ENCODE measurements at regions not wholly inside any gene's neighbourhood (a gene's known extent, or its start where the extent isn't known, plus 50 kb on each side); places are given as distances from the start of the nearest gene placed in this dataset.
A peak's percentile ranks its signal among the peaks of the same experiment; 100 is the strongest.

DNA sequence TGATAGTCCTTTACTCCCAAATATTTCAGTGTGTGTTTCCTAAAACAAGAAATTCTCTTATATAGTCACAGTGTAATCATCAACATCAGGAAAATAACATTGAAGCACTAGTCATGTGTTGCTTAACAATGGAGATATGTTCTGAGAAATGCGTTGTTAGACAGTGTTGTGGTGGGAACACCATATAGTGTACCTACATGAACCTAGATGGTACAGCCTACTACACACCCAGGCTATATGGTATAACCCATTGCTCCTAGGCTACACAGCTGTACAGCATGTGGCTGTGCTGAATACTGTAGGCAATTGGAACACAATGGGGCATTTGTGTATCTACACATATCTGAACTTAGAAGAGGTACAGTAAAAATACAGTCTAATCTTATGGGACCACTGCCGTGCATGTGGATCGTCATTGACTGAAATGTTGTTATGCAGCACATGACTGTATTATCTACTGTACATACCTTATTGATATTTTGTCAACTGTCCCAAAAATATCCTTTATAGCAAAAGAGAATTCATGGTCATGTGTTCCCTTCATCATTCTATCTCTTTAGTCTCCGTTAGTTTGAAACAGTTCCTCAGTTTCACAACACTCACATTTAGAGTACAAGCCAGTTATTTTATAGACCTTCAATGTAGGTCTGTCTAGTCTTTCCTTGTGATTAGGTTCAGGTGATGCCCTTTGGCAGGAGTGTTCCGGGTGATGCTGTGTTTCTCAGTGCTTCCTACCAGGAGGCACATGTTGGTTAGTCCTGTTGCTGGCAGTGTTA lies 109.7 kb downstream of the SLC25A47 start:
- 0 out of 2 replicates have a peak overlapping the region, but pooled peaks have one; percentile 90 for H3K4me2 ChIP-seq (ENCODE audit: low read length)
- no peaks in the 10 kb centered on the region for H3K9me3 ChIP-seq (ENCODE audit: insufficient read depth, low read length)
- H3K4me1 ChIP-seq (ENCODE audit: low read length), result peaks cover 61% of the 10 kb centered on the region
- no peaks in the 10 kb centered on the region for H4K20me1 ChIP-seq (ENCODE audit: insufficient read depth, low read length)
- H2AFZ ChIP-seq (ENCODE audit: low read depth, low read length), result no peak overlapping the region
- H3K4me3 ChIP-seq (ENCODE audit: low read length), result no peak overlapping the region
- no peak overlapping the region for H3K27ac ChIP-seq (ENCODE audit: low read length)
- no peak for TF ChIP-seq EZH2phosphoT487 (IDR thresholded peaks at IDR 0.05; ENCODE audit: low read depth)
- TF ChIP-seq, protein P1, sequence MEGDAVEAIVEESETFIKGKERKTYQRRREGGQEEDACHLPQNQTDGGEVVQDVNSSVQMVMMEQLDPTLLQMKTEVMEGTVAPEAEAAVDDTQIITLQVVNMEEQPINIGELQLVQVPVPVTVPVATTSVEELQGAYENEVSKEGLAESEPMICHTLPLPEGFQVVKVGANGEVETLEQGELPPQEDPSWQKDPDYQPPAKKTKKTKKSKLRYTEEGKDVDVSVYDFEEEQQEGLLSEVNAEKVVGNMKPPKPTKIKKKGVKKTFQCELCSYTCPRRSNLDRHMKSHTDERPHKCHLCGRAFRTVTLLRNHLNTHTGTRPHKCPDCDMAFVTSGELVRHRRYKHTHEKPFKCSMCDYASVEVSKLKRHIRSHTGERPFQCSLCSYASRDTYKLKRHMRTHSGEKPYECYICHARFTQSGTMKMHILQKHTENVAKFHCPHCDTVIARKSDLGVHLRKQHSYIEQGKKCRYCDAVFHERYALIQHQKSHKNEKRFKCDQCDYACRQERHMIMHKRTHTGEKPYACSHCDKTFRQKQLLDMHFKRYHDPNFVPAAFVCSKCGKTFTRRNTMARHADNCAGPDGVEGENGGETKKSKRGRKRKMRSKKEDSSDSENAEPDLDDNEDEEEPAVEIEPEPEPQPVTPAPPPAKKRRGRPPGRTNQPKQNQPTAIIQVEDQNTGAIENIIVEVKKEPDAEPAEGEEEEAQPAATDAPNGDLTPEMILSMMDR (IDR thresholded peaks at IDR 0.05; ENCODE audit: low read depth, low read length), result no peak
- H3K79me2 ChIP-seq (ENCODE audit: low read length), result no peaks in the 10 kb centered on the region
- no peak overlapping the region for H3K9ac ChIP-seq (ENCODE audit: low read length)
- H3K36me3 ChIP-seq (replicated peaks; ENCODE audit: low read depth, low read length), result no peaks in the 10 kb centered on the region
- no peaks in the 10 kb centered on the region for H3K27me3 ChIP-seq (ENCODE audit: low read depth, low read length)

DNA sequence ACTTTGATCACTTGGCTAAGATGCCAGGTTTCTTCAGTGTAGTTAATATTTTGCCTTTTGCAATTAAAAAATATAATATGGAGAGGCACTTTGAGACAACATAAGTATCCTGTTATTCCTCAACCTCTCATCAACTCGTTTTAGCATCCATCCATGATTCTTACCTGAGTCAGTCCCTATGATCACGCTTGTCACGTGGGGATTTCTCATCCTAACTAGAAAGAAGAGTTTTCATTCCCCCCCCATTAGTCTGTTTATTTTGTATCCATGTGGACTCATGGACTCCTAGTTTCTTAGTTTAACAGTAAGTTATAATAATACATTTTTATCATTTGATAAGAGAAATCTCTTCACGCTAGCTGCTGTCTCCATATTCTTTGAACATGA lies 110.3 kb downstream of the SLC25A47 start:
- peaks cover 56% of the 10 kb centered on the region for H3K4me1 ChIP-seq (ENCODE audit: low read length)
- H3K79me2 ChIP-seq (ENCODE audit: low read length), result no peaks in the 10 kb centered on the region
- H3K9ac ChIP-seq (ENCODE audit: low read length), result peak overlapping the region; percentile 35; the same call in 1 of the 2 replicates
- no peaks in the 10 kb centered on the region for H3K36me3 ChIP-seq (replicated peaks; ENCODE audit: low read depth, low read length)
- no peak overlapping the region for H2AFZ ChIP-seq (ENCODE audit: low read depth, low read length)
- H3K27me3 ChIP-seq (ENCODE audit: low read depth, low read length), result no peaks in the 10 kb centered on the region
- no peak for TF ChIP-seq EZH2phosphoT487 (IDR thresholded peaks at IDR 0.05; ENCODE audit: low read depth)
- TF ChIP-seq, protein P1 (IDR thresholded peaks at IDR 0.05; ENCODE audit: low read depth, low read length), result no peak
- H3K9me3 ChIP-seq (ENCODE audit: insufficient read depth, low read length), result no peaks in the 10 kb centered on the region
- H3K4me2 ChIP-seq (ENCODE audit: low read length), result peak overlapping the region; percentile 90
- H3K4me3 ChIP-seq (ENCODE audit: low read length), result peak overlapping the region; percentile 59
- no peaks in the 10 kb centered on the region for H4K20me1 ChIP-seq (ENCODE audit: insufficient read depth, low read length)
- H3K27ac ChIP-seq (ENCODE audit: low read length), result peak overlapping the region; percentile 91

DNA sequence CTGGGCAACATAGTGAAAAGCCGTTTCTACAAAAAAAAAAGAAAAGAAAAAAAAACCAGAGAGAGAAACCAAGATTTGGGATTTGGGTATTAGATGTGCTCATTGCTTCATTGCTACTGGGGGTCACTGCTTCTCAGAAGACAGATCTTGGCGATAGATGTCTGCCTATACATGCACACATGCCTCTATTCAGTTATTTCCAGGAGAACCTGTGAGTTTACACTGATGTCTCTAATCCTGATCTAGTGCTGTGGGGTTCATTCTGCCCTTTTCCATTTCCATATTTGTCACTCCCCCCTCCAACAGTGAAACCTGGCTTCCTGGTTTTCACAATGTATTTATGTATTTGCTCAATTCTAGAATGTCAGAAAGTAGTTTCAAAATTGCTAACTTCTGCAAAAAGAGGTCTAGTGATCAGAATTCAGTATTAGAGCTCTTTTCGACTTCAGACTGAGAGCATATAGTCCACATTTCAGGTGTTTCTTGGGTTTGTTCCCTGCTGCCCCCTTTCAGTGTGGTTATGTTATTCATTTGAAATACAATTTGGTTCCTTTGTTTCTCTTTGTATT lies 111.0 kb downstream of the SLC25A47 start:
- TF ChIP-seq, protein P1 (IDR thresholded peaks at IDR 0.05; ENCODE audit: low read depth, low read length), result peak; percentile 45
- TF ChIP-seq EZH2phosphoT487 (IDR thresholded peaks at IDR 0.05; ENCODE audit: low read depth), result no peak
- H4K20me1 ChIP-seq (ENCODE audit: insufficient read depth, low read length), result no peaks in the 10 kb centered on the region
- no peaks in the 10 kb centered on the region for H3K9me3 ChIP-seq (ENCODE audit: insufficient read depth, low read length)
- H3K4me2 ChIP-seq (ENCODE audit: low read length), result peak overlapping the region; percentile 90
- H3K4me1 ChIP-seq (ENCODE audit: low read length), result peaks cover 49% of the 10 kb centered on the region
- H3K36me3 ChIP-seq (replicated peaks; ENCODE audit: low read depth, low read length), result no peaks in the 10 kb centered on the region
- no peak overlapping the region for H2AFZ ChIP-seq (ENCODE audit: low read depth, low read length)
- peak overlapping the region; percentile 62 for H3K9ac ChIP-seq (ENCODE audit: low read length)
- peak overlapping the region; percentile 91 for H3K27ac ChIP-seq (ENCODE audit: low read length)
- H3K4me3 ChIP-seq (ENCODE audit: low read length), result peak overlapping the region; percentile 64
- H3K27me3 ChIP-seq (ENCODE audit: low read depth, low read length), result no peaks in the 10 kb centered on the region
- H3K79me2 ChIP-seq (ENCODE audit: low read length), result no peaks in the 10 kb centered on the region

DNA sequence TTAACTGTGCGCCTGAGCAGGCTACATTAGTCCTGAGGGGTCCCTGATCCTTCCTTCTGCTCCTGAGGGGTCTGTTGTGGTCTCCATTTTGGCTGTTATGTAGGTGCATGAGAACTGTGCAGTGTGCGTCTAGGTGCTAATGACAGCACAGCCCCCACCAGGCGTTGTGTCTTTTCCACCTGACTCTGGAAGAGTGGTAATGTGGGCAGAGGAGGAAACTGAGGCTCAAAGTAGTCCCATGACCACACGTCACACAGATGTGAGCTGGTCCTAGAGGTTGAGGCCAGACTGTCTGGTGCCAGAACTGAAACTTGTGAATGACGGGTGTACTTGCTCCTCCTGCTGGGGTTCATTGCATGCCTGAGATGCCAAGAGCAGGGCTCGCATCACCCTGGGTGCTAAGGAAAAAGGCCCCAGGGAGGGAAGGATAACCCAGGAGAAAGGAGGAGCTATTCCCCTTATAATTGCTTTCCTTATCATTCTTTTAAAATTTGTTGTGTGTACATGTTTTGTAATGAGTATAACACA lies 111.8 kb downstream of the SLC25A47 start:
- peaks cover 41% of the 10 kb centered on the region for H3K4me1 ChIP-seq (ENCODE audit: low read length)
- peak overlapping the region; percentile 90 for H3K4me2 ChIP-seq (ENCODE audit: low read length)
- no peaks in the 10 kb centered on the region for H3K36me3 ChIP-seq (replicated peaks; ENCODE audit: low read depth, low read length)
- no peaks in the 10 kb centered on the region for H4K20me1 ChIP-seq (ENCODE audit: insufficient read depth, low read length)
- no peak overlapping the region for H2AFZ ChIP-seq (ENCODE audit: low read depth, low read length)
- H3K27me3 ChIP-seq (ENCODE audit: low read depth, low read length), result no peaks in the 10 kb centered on the region
- H3K27ac ChIP-seq (ENCODE audit: low read length), result peak overlapping the region; percentile 91
- TF ChIP-seq, protein P1 (IDR thresholded peaks at IDR 0.05; ENCODE audit: low read depth, low read length), result peak; percentile 41
- TF ChIP-seq EZH2phosphoT487 (IDR thresholded peaks at IDR 0.05; ENCODE audit: low read depth), result no peak
- peak overlapping the region; percentile 64 for H3K4me3 ChIP-seq (ENCODE audit: low read length)
- H3K79me2 ChIP-seq (ENCODE audit: low read length), result no peaks in the 10 kb centered on the region
- H3K9me3 ChIP-seq (ENCODE audit: insufficient read depth, low read length), result no peaks in the 10 kb centered on the region
- H3K9ac ChIP-seq (ENCODE audit: low read length), result peak overlapping the region; percentile 62

All from OCI-LY3 (cell line).